HepG2 (cell line): ENCODE measurements at regions not wholly inside any gene's neighbourhood (a gene's known extent, or its start where the extent isn't known, plus 50 kb on each side); places are given as distances from the start of the nearest gene placed in this dataset.

ENCODE experiments used
- ATM ChIP-seq: fragments of 450-650 bp; IDR thresholded peaks from 2 replicates; pipeline ENCODE4 v1.7.1; 2017; ENCODE audit warnings: mild to moderate bottlenecking, borderline replicate concordance
- CHD4 ChIP-seq: fragments of 200-600 bp; sonication (generic); IDR thresholded peaks from 2 replicates; pipeline ENCODE4 v1.7.0; 2017; ENCODE audit warnings: mild to moderate bottlenecking, low read length, borderline replicate concordance
- KDM5B ChIP-seq: sonication (generic); formaldehyde crosslinking; IDR thresholded peaks from 2 replicates; pipeline ENCODE4 v1.4.0; 2020; ENCODE audit warnings: missing genetic modification reagents, mild to moderate bottlenecking, borderline replicate concordance
- NFAT5 ChIP-seq: sonication (generic); formaldehyde crosslinking; IDR thresholded peaks from 2 replicates; pipeline ENCODE4 v1.4.0; 2020; ENCODE audit warnings: missing genetic modification reagents
- SMAD1 ChIP-seq: sonication (generic); formaldehyde crosslinking; IDR thresholded peaks from 2 replicates; pipeline ENCODE4 v1.4.0; 2020; ENCODE audit warnings: missing genetic modification reagents, low read depth, mild to moderate bottlenecking, borderline replicate concordance
- SMARCC2 ChIP-seq: fragments of 450-650 bp; IDR thresholded peaks from 2 replicates; pipeline ENCODE4 v1.6.1; 2017; ENCODE audit warnings: antibody characterized with exemption, mild to moderate bottlenecking
- ZNF7 ChIP-seq: IDR thresholded peaks from 2 replicates; pipeline ENCODE4 v1.6.1; 2016; ENCODE audit warnings: missing biosample characterization, missing genetic modification reagents
- TF ChIP-seq, protein P1 (sequence below): sonication (generic); formaldehyde crosslinking; IDR thresholded peaks from 2 replicates; pipeline ENCODE4 v1.8.1; 2023; ENCODE audit warnings: mild to moderate bottlenecking, missing genetic modification reagents

DNA sequence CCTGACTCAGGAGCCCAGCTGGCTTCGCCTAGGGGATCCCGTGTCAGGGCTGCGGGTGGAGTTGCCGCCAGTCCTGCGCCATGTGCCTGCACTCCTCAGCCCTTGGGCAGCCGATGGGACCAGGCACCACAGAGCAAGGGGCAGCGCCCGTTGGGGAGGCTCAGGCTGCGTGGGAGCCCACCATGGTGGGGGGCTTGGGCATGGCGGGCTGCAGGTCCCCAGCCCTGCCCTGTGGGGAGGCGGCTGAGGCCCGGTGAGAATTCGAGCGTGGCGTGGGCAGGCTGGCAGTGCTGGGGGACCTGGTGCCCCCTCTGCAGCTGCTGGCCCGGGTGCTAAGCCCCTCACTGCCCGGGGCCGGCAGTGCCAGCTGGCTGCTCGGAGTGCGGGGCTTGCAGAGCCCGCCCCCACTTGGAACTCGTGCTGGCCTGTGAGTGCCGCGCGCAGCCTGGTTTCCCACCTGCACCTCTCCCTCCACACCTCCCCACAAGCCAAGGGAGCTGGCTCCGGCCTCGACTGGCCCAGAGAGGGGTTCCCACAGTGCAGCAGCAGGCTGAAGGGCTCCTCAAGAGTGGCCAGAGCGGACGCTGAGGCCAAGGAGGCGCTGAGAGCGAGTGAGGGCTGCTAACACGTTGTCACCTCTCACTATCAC, 135.1 kb upstream of the SEL1L start (continued):
- no peak for TF ChIP-seq ZNF7 (CRISPR knock-in tag)
- no peak for TF ChIP-seq SMAD1 (CRISPR knock-in tag)
- TF ChIP-seq SMARCC2 = no peak
- TF ChIP-seq, protein P1, sequence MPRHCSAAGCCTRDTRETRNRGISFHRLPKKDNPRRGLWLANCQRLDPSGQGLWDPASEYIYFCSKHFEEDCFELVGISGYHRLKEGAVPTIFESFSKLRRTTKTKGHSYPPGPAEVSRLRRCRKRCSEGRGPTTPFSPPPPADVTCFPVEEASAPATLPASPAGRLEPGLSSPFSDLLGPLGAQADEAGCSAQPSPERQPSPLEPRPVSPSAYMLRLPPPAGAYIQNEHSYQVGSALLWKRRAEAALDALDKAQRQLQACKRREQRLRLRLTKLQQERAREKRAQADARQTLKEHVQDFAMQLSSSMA = no peak
- TF ChIP-seq NFAT5 (CRISPR knock-in tag) = no peak
- no peak for TF ChIP-seq ATM
- TF ChIP-seq CHD4 = no peak
- TF ChIP-seq KDM5B (CRISPR knock-in tag) = no peak
